NCI-H345 treated with DMSO at 0.1 percent for 48 hours (cell line): ENCODE measurements at regions not wholly inside any gene's neighbourhood (a gene's known extent, or its start where the extent isn't known, plus 50 kb on each side); places are given as distances from the start of the nearest gene placed in this dataset.
"Not testable (repeated sequence)": the region's sequence is repeated elsewhere in the genome, so short reads cannot be mapped to it uniquely, and the experiment has no call there.

Experiments
- DNase-seq: peaks from one replicate; lab custom pipeline; 2025; ENCODE audit not compliant: unreplicated experiment; lab: John Stamatoyannopoulos, UW

DNA sequence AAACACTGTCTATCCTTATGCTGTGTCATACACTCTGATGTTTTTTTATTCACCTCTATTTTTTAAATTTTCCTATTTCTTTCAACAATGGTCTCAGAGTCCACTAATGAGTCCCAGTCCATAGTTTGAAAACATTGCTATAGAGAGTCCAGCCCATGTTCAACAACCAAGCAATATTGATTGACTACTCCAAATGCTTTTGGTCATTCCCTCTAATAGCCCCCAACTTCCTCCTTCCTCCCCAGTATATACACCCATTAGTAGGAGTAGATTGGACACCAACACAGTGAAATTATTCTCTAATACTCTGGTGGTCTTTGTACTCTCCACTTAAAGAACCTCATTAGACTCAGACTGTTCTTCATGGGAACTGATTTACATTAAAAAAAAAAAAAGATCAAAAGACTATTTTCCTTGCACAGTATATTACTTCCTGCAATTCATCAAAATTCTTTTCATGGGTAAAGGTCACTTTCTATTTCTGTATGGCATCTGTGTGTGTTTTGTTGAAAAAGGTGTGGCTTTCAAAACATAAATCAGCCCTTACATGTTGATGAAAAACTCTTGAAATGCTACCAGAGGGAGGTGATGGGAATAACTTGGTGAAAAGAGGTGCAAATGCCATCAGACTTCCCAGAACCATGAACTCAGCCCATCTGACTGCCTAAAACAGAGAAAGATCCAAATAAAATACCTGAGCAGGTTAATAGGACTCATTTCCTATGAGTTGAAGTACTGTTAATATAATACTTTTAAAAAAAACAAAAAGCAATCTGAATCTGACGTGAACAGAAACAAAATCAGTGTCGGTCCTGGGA lies 250.3 kb upstream of the KLF3 start:
- no peak for DNase-seq

DNA sequence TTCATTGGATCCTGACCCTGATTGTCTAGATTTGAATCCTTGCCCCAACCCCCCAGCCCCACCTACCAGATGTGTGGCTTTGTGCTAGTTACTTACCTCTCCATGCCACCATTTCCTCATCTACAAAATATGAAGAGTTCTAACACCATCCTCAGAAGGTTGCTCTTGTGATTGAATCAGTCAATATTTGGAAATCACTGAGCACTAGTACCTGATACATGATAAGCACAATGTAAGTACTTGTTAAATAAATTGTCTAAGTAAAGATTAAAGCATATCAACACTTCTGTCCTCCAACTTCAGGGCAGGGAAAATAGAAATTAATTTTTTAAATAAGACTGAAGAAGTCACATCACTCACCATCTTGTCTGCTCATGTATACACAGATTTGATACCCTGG lies 249.6 kb upstream of the KLF3 start:
- no peak for DNase-seq

DNA sequence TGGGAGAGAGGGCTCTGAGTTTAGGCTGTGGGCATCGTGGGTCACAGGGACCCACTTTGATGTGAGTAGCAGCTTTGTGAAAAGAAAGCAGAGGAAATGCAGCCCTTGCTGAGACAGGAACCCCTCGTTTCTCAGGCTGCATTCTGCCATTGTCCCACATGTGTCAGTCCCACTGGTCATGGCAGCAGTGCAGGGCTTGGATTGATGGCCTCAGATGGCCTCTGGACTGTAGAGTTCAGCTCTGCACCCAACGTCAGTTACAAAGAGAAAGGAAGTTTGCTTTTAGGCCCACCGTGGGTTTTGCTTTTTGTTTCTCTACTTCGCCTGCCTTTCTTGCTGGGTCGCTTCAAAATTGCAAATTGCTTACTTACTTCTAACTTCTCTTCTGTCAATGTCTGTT lies 248.3 kb upstream of the KLF3 start:
- no peak for DNase-seq

DNA sequence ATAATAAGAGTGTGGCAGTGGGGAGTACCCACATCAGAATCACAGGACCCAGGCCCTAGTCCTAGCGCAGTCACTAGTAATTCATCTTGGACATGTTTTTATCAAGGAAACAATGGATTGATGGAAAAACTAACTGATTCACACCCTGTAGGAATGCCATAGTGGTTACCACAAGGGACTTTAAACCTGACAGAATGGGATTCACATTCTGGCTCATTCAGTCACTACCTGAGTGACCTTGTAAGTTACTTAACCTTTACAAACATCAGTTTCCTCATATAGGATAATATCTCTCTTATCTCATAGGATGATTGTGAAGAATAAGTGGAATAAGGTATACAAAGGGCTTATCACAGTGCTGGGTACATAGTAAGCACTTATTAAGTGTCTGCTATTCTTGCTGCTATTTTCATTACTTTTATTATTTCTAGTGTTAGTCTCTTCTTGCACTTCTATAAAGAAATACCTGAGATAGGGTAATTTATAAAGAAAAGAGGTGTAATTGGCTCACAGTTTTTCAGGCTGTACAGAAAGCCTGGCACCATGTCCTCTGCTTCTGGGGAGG lies 247.5 kb upstream of the KLF3 start:
- DNase-seq = no peak

DNA sequence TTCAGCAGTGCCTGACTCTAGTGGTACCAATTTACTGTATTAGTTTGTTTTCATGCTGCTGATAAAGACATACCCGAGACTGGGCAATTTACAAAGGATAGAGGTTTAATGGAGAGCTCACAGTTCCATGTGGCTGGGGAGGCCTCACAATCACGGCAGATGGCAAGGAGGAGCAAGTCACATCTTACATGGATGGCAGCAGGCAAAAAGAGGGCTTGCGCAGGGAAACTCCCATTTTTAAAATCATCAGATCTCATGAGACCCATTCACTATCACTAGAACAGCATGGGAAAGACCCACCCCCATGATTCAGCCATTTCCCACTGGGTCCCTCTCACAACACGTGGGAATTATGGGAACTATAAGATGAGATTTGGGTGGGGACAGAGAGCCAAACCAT lies 243.7 kb upstream of the KLF3 start:
- DNase-seq = not testable (repeated sequence)

DNA sequence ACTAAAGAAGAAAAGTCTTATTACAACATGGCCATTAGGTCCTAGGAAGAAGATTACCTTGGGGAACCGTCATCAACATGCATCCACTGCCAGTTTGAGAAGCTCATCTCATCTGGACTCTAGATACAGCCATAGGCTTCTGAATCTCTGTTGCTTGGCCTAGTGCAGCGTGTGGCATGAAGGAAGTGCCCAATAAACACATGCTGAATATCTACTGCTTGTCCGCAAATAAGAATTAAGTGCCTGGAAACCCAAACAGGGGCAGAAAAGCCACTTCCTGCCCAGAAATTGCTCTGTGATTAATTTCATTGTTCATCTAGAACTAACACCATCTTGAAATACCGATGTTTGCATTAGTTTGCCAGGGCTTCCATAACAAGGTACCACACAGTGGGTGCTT lies 241.1 kb upstream of the KLF3 start:
- no peak for DNase-seq

DNA sequence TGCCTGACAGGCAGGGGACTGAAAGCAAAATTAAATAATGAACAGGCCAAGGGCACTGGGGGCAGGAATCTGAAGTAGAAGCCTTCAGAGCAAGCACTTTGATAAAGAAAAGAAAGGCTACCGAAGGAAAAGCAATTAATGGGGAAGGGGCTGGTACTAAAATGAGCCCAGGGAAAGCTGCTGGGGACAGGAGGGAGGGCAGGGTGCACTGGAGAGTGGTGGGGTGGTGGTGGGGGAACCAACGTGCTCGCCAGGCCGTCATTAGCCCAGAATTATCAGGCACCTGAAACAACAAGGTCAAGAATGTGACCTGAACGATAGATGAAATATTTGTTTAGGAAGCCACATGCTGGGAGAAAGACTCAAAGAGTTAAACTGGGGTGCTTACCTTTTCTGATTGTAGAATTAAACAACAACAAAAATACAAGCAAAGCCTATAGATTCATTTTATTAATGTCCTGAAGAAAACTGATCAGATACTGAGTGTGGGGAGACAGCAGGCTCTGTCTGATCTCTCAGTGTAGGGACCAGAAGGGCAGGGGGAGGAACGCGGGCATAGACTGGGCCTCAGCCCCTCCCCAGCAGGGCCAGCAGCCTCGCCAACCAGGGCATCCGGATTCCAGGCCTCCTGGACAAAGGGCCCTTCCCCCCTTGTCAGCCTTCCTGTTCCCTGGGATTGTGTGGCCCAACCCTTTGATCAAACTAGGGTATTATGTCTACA lies 239.7 kb upstream of the KLF3 start:
- DNase-seq = no peak

DNA sequence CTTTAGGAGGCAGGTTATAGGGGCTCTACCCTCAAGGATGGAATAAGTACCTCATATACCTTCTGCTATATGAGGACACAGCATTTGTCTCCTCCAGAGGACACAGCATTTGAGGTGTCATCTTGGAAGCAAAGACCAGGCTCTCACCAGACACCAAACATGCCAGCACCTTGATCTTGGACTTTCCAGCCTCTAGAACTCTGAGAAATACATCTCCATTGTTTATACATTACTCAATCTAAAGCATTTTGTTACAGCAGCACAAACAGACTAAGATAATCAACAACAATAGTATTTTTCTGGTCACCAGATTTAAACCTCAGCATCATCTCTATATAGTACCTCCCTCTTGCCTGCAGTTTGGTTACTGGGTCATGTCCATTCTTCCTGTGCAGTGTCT lies 237.5 kb upstream of the KLF3 start:
- DNase-seq = no peak

DNA sequence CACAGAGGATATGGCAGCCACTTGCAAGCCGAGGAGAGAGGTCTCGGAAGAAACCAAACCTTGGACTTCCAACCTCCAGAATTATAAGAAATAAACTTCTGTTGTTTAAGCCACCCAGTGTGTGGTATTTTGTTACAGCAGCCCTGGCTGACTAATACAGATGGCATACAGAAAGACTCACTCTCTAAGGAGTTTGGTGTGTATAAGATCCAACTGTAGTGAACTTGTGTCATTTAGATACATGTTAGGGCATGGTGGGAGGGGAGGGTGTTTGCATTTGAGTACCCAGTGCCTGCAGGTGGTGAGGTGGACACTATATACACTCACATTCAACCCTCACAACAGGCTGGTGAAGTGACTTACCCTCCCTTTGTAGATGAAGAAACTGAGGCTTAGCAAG lies 233.2 kb upstream of the KLF3 start:
- no peak for DNase-seq

DNA sequence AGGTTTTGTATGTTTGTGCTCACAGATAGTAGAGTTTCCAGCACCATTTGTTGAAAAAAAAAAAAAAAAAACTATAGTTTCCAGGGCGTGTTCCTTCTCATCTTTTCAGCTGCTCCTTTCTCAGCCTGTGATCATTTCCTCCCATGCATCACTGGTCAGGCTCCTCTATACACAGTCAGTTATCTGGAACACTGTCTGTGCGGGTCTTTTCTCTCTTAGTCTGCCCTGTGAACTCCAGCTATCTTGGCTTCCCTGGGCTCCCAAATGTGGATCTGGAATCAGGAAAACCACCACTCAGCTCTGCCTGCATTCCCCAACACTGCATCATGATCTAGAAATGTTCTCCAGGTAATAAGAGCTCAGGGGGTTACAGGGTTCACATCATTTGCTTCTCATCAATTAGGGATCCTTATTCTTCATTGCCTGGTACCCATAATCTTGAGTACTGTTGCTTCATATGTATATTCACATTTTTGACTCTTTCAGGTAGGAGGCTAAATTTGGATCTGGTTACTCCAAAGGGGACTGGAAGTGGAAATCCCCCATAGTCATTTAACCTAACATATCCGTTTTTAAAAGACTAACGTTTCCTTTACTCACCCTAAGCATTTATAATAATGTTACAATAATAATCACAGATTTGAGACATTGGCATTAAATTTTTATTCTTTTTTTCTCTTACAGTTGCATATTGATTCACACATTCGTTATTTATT lies 221.8 kb upstream of the KLF3 start:
- DNase-seq = no peak

DNA sequence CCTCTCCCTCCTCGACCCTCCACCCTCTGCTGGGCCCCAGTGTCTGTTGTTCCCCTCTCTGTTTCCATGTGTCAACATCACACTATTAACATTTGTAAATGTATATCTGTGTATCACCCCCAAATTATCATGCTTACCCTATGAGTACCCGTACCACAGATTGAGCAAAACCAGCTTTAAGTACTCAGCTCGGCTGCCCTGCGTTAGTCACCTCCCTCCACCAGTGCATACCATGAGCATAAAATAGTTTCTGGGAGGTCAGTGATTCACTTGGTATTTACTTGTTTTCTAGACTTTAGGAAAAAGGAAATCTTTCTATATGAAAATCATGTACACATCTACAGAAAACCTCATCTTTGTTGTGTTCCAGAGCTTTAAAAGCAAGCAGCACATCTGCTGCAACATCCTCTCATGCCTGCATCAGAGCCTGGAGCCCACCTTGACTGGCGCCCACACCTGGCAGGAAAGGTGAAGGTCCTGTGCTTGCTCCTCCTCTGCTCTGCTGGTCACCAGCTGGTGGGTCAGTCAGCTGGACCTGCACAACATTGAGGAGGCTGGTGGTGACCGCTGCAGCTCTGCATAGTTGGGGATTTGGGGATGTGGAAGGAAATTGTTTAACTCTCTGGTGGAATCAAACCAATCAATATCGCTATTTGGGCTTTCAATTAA lies 214.4 kb upstream of the KLF3 start:
- DNase-seq = no peak

DNA sequence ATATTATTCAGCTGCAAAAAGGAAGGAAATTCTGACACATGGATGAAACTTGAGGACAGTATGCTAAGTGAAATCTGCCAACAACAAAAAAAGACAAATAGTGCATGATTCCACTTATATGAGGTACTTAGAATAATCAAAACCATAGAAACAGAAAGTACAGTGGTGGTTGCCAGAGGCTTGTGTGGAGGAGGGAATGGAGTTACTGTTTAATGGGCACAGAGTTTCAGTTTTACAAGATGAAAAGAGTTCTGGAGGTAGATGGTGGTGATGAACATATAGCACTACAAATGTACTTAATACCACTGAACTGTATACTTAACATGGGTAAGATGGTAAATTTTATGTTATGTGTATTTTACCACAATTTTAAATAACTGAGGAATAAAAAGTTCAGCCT lies 212.0 kb upstream of the KLF3 start:
- DNase-seq = no peak

DNA sequence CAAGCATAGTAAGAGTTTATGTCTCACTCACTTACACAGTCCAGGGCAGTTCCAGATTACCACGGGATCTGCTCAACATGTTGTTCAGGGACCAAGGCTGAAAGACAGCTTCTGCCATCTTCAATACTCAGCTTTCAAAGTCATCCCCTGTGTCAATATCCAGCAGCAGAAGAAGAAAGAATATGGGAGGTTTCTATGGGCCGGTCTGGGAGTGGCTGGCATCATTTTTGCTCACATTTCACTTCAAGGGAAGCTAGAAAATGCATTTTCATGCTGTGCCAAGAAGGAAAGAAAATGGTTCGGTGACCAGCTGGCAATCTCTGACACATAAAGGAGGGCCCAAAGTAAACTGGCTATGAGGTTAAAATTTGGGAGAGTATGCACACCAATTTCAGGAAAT lies 211.5 kb upstream of the KLF3 start:
- DNase-seq = no peak

DNA sequence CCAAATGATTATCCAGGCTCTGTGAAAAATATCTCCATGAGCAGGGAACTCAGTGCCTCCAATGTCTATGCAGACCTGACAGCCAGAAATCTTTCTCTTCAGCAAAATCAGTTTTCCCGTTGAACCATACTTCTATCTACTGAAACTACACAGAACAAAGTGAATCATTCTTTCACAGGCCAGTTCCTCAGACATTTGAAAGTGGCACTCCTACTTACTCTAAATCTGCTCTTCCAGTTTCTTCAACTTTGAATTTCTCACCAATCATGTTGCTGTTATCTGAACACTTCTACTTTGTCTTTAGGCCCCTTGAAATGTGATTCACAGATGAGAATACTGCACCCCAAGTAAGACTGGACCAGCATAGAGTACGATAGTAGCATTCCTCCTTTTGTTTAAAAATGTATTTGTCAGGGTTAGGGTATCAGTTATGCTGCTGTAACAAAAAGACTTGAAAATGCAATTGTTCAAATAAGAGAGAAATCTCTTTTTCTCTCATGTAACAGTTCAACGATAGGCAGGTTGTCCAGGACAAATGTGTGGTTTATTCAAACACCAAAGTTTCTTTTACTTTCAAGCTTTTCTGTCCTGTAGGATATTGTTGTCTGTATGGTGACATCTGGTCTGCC lies 210.6 kb upstream of the KLF3 start:
- DNase-seq = no peak

DNA sequence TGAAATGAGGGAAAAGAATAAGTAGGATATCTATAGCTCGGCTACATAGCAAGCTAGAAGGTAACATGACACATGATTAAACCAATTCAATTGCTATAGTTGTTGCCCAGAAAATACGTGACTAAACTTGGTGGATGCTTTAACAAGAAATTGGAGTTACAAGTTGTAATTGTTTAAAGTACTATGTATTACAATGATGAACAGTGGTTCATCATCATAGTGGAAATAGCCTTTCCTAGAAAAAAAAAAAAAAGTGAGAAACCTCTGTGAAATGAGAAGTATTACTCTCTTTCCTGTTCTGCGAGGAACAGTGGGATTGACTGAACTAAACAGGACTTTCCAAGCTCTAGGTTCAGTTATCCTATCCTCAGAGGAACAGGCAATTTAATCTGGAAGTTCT lies 209.7 kb upstream of the KLF3 start:
- DNase-seq = no peak

DNA sequence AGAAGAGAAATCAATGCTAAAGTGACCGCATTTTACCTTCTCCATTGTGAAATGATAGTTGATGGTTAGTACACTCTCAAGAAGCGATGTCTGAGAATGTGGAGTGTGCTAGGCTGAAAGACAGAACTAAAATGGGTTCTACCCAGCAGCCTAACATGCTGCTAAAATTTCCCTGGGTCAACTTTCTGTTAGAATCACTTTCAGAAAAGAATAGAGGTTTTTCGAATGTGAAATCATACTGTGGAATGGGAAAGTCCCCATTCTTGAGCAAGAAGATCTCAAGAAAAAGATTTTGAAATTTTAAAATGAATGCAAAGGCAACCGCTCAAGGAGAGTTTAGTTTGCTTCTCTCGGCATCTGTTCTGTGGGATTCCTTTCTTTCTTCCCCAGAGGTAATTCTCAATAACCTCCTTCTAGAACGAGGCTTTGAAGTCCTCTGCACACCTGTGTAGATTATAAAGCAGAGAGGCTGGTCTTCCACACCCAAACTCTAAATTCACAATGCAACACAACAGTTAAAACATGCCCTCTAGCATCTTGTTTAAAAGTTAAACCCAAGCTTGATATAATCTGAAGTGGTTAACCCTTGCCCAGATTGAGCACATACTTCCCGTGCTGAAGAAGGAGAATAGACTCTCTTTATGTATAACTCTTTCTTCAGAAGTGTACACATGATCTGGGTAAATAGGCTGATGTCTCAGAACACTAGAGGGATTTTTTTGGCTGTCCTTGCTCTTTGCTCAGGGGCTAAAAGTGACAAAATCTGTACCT lies 208.7 kb upstream of the KLF3 start:
- no peak for DNase-seq

DNA sequence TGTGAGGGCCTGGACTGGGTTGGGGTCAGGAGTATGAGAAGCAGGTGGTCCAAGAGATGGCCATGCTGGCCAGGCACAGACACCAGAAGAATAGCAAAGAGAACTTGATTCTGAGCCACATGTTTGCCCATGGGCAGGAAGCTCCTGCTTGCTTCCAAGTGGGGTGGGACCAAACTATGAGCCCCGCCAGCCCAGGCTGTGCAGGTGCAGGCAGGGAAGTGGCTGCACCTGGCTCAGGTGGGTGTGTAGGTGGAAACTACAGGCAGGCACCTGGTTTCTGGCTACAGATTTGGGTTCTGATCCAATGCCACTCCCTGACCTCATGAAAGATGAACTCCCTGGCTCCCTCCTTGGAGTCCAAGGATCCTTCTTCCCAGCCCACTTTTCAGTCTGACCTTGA lies 207.9 kb upstream of the KLF3 start:
- DNase-seq = no peak

DNA sequence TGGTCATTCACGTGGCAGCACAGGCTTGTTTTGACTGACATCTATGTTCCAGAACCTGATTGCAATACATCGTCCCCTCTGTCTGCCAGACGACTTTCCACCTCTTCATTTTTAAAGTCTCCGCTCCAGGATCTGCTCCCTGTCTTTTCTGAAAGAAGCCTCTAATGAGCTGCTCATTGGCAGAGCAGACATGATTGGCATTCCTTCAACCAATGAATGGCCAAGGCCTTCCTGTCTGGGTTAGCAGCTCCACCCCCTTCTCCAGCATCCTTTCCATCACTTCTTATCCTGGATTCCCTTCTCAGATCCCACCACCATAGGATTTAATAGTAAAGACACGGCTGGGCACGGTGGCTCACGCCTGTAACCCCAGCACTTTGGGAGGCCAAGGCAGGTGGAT lies 202.7 kb upstream of the KLF3 start:
- no peak for DNase-seq

DNA sequence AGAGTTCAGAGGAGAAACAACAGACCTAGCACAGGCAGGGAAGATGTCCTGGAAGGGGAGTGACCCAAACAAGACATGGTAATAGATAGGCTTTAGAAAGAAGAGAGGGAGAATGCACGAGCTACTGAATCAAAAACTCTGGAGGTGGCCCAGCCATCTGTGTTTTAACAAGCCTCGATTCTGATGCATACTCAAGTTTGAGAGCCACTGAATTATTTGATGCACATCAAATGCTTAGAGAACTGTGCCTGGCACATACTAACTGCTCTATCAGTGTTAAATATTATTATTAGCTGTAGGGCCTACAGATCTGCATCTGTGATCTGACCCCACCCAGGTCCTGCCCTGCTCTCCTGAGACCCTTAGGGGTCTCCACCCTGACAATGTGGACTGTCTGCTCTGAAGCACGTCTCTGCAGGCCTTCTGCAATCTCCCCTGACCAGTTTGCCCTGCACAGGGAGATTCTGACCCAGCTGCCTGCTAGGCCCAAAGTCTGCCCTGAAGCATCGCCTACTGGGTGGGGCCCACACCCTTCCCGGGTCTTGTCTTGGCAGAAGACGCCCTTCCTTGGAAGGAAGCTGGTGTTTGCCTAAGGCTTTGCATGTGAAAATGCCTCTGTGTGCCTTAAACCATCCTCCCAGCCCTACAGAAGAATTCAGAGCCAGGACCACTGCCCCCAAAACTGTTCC lies 201.5 kb upstream of the KLF3 start:
- DNase-seq = no peak
